AG09319 (cell line): ENCODE measurements at regions not wholly inside any gene's neighbourhood (a gene's known extent, or its start where the extent isn't known, plus 50 kb on each side); places are given as distances from the start of the nearest gene placed in this dataset.
"Not testable (repeated sequence)": the region's sequence is repeated elsewhere in the genome, so short reads cannot be mapped to it uniquely, and the experiment has no call there.

ENCODE experiments used
- DNase-seq: peaks from one replicate; pipeline ENCODE4 v3.0.0-alpha.2; 2010; ENCODE audit warnings: low read depth; ENCODE audit errors: extremely low read depth
- TF ChIP-seq, protein P1 (sequence below): IDR thresholded peaks from 2 replicates; pipeline ENCODE4 v1.5.1; 2011; ENCODE audit warnings: low read depth, mild to moderate bottlenecking, inconsistent platforms, low read length, moderate library complexity

GRCh38 chr5:84885485-84886258, 501.0 kb upstream of the EDIL3 start:
- TF ChIP-seq, protein P1, sequence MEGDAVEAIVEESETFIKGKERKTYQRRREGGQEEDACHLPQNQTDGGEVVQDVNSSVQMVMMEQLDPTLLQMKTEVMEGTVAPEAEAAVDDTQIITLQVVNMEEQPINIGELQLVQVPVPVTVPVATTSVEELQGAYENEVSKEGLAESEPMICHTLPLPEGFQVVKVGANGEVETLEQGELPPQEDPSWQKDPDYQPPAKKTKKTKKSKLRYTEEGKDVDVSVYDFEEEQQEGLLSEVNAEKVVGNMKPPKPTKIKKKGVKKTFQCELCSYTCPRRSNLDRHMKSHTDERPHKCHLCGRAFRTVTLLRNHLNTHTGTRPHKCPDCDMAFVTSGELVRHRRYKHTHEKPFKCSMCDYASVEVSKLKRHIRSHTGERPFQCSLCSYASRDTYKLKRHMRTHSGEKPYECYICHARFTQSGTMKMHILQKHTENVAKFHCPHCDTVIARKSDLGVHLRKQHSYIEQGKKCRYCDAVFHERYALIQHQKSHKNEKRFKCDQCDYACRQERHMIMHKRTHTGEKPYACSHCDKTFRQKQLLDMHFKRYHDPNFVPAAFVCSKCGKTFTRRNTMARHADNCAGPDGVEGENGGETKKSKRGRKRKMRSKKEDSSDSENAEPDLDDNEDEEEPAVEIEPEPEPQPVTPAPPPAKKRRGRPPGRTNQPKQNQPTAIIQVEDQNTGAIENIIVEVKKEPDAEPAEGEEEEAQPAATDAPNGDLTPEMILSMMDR, result no peak
- DNase-seq, result no peak

GRCh38 chr5:84881737-84882136, 497.1 kb upstream of the EDIL3 start:
- no peak for DNase-seq
- TF ChIP-seq, protein P1, result no peak

DNA sequence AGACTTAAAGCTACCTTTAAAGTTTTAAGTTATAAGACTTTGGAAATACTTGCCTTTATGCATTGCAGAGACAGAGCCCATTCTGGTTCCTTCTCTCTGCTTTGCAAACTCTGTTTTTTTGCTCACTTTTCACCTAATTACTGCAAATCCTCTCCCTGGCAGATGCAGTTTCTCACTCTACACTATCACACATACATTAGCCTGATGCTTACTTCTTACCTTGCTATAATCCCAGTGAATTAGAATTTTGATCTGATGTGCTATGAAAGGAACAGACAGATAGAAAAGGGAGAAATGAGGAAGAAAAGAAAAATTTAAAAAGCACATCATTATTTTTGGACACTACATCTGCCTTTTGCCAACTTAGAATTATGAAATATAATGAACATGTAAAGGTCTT, 489.5 kb upstream of the EDIL3 start:
- no peak for DNase-seq
- TF ChIP-seq, protein P1, result no peak

DNA sequence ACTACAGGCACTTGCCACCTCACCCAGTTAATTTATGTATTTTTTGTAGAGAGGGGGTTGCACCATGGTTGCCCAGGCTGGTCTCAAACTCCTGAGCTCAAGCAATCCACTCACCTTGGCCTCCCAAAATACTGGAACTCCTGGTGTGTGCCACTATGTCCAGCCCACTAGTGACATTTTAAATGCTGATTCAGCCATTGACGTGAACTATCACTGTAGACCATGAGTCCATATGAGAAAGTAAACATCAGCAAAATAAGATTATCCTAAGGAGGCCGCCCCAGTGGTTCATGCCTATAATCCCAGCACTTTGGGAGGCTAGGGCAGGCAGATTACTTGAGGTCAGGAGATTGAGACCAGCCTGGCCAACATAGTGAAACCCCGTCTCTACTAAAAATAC, 488.1 kb upstream of the EDIL3 start:
- DNase-seq, result no peak
- TF ChIP-seq, protein P1, result no peak

DNA sequence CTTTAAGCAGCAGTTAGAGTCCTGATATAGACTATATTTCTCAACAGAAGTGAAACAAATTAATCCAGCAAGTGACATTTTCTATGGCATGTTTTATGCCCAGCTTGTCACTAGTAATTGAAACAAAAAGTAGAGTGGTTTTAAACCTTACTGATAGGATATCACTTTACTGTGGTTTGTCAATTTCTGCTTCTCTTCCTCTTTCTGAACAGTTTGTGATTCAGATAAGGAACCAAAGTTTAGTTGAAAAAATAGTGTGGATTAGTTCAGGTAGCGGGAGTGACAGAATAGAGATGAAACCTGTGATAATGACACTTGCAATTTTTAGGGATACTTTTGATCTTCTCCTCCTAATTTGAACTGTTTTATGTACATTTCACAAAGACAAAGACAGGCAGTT, 485.7 kb upstream of the EDIL3 start:
- DNase-seq, result no peak
- TF ChIP-seq, protein P1, result no peak

DNA sequence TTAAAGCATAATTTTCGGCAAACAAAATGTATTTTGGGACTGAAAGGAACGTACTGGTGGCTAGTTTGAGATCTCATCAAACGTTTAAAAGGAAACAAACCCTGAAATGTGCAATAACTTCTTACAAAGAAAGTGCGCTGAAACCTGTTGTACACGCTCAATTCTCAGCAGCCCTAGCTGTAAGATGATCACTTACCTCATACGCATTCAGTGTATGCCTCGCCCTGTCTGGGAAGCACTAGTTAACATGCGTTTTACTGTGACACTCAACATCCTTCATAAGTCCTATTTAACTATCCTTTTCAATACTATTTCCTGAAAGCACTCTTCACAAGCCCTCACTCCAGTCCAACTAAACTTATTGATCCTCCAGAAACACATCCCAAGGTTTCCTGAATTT, 485.0 kb upstream of the EDIL3 start:
- TF ChIP-seq, protein P1, result no peak
- no peak for DNase-seq

DNA sequence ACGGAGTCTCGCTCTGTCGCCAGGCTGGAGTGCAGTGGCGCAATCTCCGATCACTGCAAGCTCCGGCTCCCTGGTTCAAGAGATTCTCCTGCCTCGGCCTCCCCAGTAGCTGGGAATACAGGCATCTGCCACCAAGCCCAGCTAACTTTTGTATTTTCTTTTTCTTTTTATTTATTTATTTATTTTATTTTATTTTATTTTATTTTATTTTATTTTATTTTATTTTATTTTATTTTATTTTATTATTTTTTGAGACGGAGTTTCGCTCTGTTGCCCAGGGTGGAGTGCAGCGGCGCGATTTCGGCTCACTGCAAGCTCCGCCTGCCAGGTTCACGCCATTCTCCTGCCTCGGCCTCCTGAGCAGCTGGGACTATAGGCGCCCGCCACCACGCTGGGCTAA, 479.3 kb upstream of the EDIL3 start:
- not testable (repeated sequence) for DNase-seq

DNA sequence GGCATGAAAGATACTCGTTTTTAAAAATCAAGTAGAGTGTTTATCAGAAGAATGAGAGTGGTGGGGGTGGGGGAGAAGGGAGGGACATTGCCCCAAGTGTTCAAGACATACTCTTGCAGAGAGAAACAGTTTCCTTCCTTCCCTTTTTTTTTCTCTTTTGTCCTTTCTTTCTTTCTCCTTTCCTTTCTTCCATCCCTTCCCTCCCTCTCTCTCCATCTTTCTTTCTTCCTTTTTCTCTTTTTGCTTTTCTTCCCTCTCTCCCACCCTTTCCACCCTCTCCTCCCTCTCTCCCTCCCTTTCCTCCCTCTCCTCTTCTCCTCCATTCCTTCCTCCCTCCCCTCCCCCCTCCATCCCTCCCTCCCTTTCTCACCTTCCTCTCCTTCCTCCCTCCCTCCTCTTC, 478.3 kb upstream of the EDIL3 start:
- TF ChIP-seq, protein P1, result no peak
- DNase-seq, result no peak
